Neuronal stem cell (in vitro differentiated cells): ENCODE measurements at regions not wholly inside any gene's neighbourhood (a gene's known extent, or its start where the extent isn't known, plus 50 kb on each side); places are given as distances from the start of the nearest gene placed in this dataset.
A peak's percentile ranks its signal among the peaks of the same experiment; 100 is the strongest.

Experiments used
- DNase-seq: peaks from one replicate; pipeline ENCODE4 v3.0.0-alpha.2; 2013; ENCODE audit warnings: low spot score
- H2AFZ ChIP-seq: one replicate; pipeline ENCODE4 v1.6.1; 2013; ENCODE audit warnings: mild to moderate bottlenecking, low read length, inconsistent platforms
- H2AK5ac ChIP-seq: 2 replicates; pipeline ENCODE4 v1.6.1; 2013; ENCODE audit warnings: low read depth, mild to moderate bottlenecking, inconsistent platforms, low read length, moderate library complexity, mixed read lengths
- H2BK120ac ChIP-seq: 2 replicates; pipeline ENCODE4 v1.6.1; 2013; ENCODE audit warnings: low read depth, mild to moderate bottlenecking, inconsistent platforms, low read length, moderate library complexity, mixed read lengths
- H2BK12ac ChIP-seq: one replicate; pipeline ENCODE4 v1.6.1; 2013; ENCODE audit warnings: low read length, inconsistent platforms
- H2BK15ac ChIP-seq: 2 replicates; pipeline ENCODE4 v1.6.1; 2013; ENCODE audit warnings: mild to moderate bottlenecking, low read length, inconsistent platforms, mixed read lengths
- H2BK5ac ChIP-seq: one replicate; pipeline ENCODE4 v1.6.1; 2013; ENCODE audit warnings: inconsistent platforms, mild to moderate bottlenecking, low read length, moderate library complexity
- H3K14ac ChIP-seq: one replicate; pipeline ENCODE4 v1.6.1; 2013; ENCODE audit warnings: low read length, inconsistent platforms
- H3K18ac ChIP-seq: 2 replicates; pipeline ENCODE4 v1.6.1; 2013; ENCODE audit warnings: low read length, inconsistent platforms
- H3K23ac ChIP-seq: 2 replicates; pipeline ENCODE4 v1.6.1; 2013; ENCODE audit warnings: low read depth, mild to moderate bottlenecking, mixed read lengths, low read length, inconsistent platforms; ENCODE audit not compliant: poor library complexity
- H3K27ac ChIP-seq: replicated peaks from 3 replicates; pipeline ENCODE4 v1.5.1; 2013; ENCODE audit warnings: low read length, inconsistent platforms
- H3K27me3 ChIP-seq, 3 experiments: 2 replicates each; pipeline ENCODE4 v1.6.1; 2013; ENCODE audit warnings: low read length in 3 of 3, mild to moderate bottlenecking in 2 of 3, inconsistent platforms in 1 of 3, low read depth in 1 of 3, mixed read lengths in 1 of 3, moderate library complexity in 1 of 3; ENCODE audit not compliant: control insufficient read depth in 3 of 3, insufficient read depth in 3 of 3
- H3K36me3 ChIP-seq, 2 donors: replicated peaks in 1 of 2; 2 replicates each; pipeline ENCODE4 v1.6.1; 2013; ENCODE audit warnings: low read length in 2 of 2; ENCODE audit not compliant: control insufficient read depth in 2 of 2, insufficient read depth in 2 of 2
- H3K4ac ChIP-seq: 2 replicates; pipeline ENCODE4 v1.6.1; 2013; ENCODE audit warnings: inconsistent platforms, mild to moderate bottlenecking, low read length, moderate library complexity
- H3K4me1 ChIP-seq, 2 donors: 1 replicate in 1 of 2; 2 replicates in 1 of 2; pipeline ENCODE4 v1.6.1; 2013; ENCODE audit warnings: low read length in 2 of 2, low read depth in 1 of 2; ENCODE audit not compliant: control insufficient read depth in 2 of 2, insufficient read depth in 1 of 2
- H3K4me2 ChIP-seq: one replicate; pipeline ENCODE4 v1.6.1; 2013; ENCODE audit warnings: mild to moderate bottlenecking, low read length, inconsistent platforms; ENCODE audit not compliant: insufficient read depth, poor library complexity, severe bottlenecking
- H3K4me3 ChIP-seq, 2 donors: 2 replicates each; pipeline ENCODE4 v1.5.1; 2013; ENCODE audit warnings: low read length in 2 of 2, mild to moderate bottlenecking in 2 of 2, inconsistent platforms in 1 of 2, moderate library complexity in 1 of 2
- H3K79me1 ChIP-seq: one replicate; pipeline ENCODE4 v1.6.1; 2013; ENCODE audit warnings: low read depth, mild to moderate bottlenecking, inconsistent platforms, low read length, moderate library complexity
- H3K9ac ChIP-seq: one replicate; pipeline ENCODE4 v1.6.1; 2013; ENCODE audit warnings: mild to moderate bottlenecking, low read depth, low read length, inconsistent platforms; ENCODE audit not compliant: poor library complexity
- H3K9me3 ChIP-seq, 2 donors: replicated peaks in 1 of 2; 2 replicates each; pipeline versions ENCODE3 to v1.6.1; 2013; ENCODE audit warnings: low read length in 2 of 2, mild to moderate bottlenecking in 2 of 2, inconsistent platforms in 1 of 2, low read depth in 1 of 2, mixed read lengths in 1 of 2, moderate library complexity in 1 of 2; ENCODE audit not compliant: control insufficient read depth in 2 of 2, insufficient read depth in 1 of 2
- H4K8ac ChIP-seq: one replicate; pipeline ENCODE4 v1.6.1; 2013; ENCODE audit warnings: low read depth, mild to moderate bottlenecking, inconsistent platforms, low read length, moderate library complexity
- H4K91ac ChIP-seq: one replicate; pipeline ENCODE4 v1.6.1; 2013; ENCODE audit warnings: low read length, low read depth, mild to moderate bottlenecking, inconsistent platforms; ENCODE audit not compliant: poor library complexity
- WGBS, 2 donors: extraction: QIAGEN DNeasy Blood & Tissue Kit; methylation state at CpG; one replicate each; pipeline ENCODE4 v1.1.7; 2013; ENCODE audit warnings: missing lambda C conversion rate in 2 of 2, mixed read lengths in 1 of 2; ENCODE audit not compliant: insufficient read length in 2 of 2, insufficient replicate concordance in 1 of 2; ENCODE audit errors: extremely low coverage in 2 of 2; 5-methylcytosine and 5-hydroxymethylcytosine counted together

DNA sequence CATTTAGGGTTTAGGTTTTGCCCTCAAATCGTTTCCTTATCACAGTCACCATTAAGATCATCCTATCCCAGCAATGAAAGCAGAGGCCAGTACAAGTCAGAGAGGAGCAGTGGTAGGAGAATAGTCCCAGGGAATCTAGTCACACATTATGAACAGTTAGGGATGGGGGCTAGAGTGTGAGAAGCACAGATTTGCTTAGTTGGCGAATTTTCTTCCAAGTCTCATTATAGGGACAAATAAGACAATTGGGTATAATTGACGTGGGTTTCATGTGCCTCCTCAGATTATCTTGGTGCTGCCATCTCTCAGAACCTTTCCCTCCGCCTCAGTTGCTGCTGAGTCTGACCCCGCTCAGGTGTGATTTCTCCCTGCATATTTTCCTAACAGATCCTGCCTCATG, 407.1 kb downstream of the SQOR start:
- H3K9ac ChIP-seq, result no peak overlapping the region
- H3K4me2 ChIP-seq, result no peak overlapping the region
- H3K79me1 ChIP-seq, result no peaks in the 10 kb centered on the region
- H3K4me3 ChIP-seq, result no peak overlapping the region
- no peaks in the 10 kb centered on the region for H3K27me3 ChIP-seq
- H3K36me3 ChIP-seq, result no peaks in the 10 kb centered on the region
- H3K4me1 ChIP-seq, result no peaks in the 10 kb centered on the region
- H4K8ac ChIP-seq, result no peak overlapping the region
- H3K9me3 ChIP-seq, result no peaks in the 10 kb centered on the region
- no peak overlapping the region for H2AFZ ChIP-seq
- no peak for DNase-seq
- H2BK5ac ChIP-seq, result no peak overlapping the region
- H2BK15ac ChIP-seq, result no peak overlapping the region
- WGBS, 2 donors, result no CpG with 5 or more reads among the region's 5 CpGs
- H2AK5ac ChIP-seq, result no peak overlapping the region
- no peak overlapping the region for H2BK12ac ChIP-seq
- H3K18ac ChIP-seq, result no peak overlapping the region
- no peak overlapping the region for H3K14ac ChIP-seq
- no peak overlapping the region for H3K23ac ChIP-seq
- H3K4ac ChIP-seq, result no peak overlapping the region
- H2BK120ac ChIP-seq, result no peak overlapping the region
- H4K91ac ChIP-seq, result no peak overlapping the region
- H3K27ac ChIP-seq, result no peak overlapping the region

DNA sequence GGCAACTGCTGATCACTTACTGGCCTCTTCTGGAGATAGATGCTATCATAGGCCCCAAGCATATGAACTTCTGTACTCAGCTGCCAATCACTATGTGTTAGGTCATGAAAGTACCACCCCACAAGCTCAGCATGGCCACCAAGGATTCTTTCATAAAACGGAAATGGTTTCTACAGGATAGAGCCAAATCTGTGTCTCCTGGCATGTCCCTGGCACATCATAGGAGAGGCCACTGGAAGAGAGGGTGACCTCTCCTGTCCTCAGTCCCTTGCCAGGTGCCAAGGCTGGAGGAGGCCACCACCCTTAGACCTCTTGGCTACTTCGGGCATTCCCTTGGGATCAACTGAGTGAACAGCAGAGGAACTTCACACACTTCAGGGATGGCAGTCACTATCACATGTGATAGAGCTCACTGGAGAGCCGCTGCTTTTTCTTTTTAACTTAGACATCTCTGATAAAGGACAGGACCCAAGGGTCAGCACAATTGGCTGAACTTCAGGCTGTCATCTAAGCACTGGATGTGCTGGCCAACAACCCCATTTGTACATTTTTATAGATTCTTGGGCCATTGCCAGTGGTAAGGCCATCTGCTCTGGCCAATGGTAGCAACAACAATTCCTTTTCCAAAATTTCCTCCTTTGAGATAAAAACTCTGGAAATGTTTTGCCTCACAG, 425.2 kb downstream of the SQOR start:
- peak overlapping the region in 1 of 2 donors; percentile 5 for H3K4me3 ChIP-seq
- H2BK12ac ChIP-seq, result no peak overlapping the region
- no peak overlapping the region for H3K18ac ChIP-seq
- no peak overlapping the region for H3K9ac ChIP-seq
- H3K27me3 ChIP-seq, result no peaks in the 10 kb centered on the region
- DNase-seq, result no peak
- H2BK15ac ChIP-seq, result no peak overlapping the region
- no peaks in the 10 kb centered on the region for H3K36me3 ChIP-seq
- H3K23ac ChIP-seq, result no peak overlapping the region
- no peak overlapping the region for H2BK5ac ChIP-seq
- H3K4me2 ChIP-seq, result no peak overlapping the region
- no peak overlapping the region for H3K4ac ChIP-seq
- H3K9me3 ChIP-seq, result no peaks in the 10 kb centered on the region
- no peaks in the 10 kb centered on the region for H3K4me1 ChIP-seq
- H2BK120ac ChIP-seq, result no peak overlapping the region
- no peak overlapping the region for H2AK5ac ChIP-seq
- no peak overlapping the region for H2AFZ ChIP-seq
- no peak overlapping the region for H3K14ac ChIP-seq
- H4K8ac ChIP-seq, result no peak overlapping the region
- WGBS, 2 donors, result no CpG with 5 or more reads among the region's 3 CpGs
- H4K91ac ChIP-seq, result no peak overlapping the region
- H3K27ac ChIP-seq, result no peak overlapping the region
- no peaks in the 10 kb centered on the region for H3K79me1 ChIP-seq

DNA sequence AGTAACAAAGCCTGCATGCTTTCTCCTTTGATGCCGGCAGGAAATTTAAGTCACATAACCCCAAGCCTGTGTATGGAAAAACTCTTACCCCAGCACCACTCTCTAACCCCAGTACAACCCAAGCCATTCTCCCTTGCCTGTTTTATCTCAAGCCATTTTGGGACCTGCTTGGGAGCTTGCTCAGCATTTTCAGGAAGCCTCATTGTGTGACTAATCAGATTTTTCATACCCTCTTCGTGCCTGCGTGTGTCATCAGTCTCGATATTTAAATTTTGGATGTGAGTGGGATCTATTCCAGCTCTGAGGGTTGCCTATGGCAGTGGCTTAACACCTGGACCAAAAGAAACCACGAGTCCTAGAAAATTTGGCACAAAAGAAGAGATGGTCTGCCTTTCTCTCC, 426.2 kb downstream of the SQOR start:
- no peak overlapping the region for H2AK5ac ChIP-seq
- H3K36me3 ChIP-seq, result no peaks in the 10 kb centered on the region
- H2BK5ac ChIP-seq, result no peak overlapping the region
- H3K27ac ChIP-seq, result no peak overlapping the region
- H2AFZ ChIP-seq, result no peak overlapping the region
- H3K79me1 ChIP-seq, result no peaks in the 10 kb centered on the region
- H2BK120ac ChIP-seq, result no peak overlapping the region
- no peak overlapping the region for H3K23ac ChIP-seq
- no peak overlapping the region for H3K18ac ChIP-seq
- H2BK12ac ChIP-seq, result no peak overlapping the region
- no peak overlapping the region for H3K9ac ChIP-seq
- no peaks in the 10 kb centered on the region for H3K9me3 ChIP-seq
- no peak overlapping the region for H3K14ac ChIP-seq
- H2BK15ac ChIP-seq, result no peak overlapping the region
- H4K91ac ChIP-seq, result no peak overlapping the region
- WGBS, 2 donors, result no CpG with 5 or more reads among the region's 5 CpGs
- no peak overlapping the region for H4K8ac ChIP-seq
- H3K4ac ChIP-seq, result no peak overlapping the region
- H3K27me3 ChIP-seq, result no peaks in the 10 kb centered on the region
- no peak overlapping the region for H3K4me3 ChIP-seq
- no peak overlapping the region for H3K4me2 ChIP-seq
- DNase-seq, result no peak
- H3K4me1 ChIP-seq, result no peaks in the 10 kb centered on the region

DNA sequence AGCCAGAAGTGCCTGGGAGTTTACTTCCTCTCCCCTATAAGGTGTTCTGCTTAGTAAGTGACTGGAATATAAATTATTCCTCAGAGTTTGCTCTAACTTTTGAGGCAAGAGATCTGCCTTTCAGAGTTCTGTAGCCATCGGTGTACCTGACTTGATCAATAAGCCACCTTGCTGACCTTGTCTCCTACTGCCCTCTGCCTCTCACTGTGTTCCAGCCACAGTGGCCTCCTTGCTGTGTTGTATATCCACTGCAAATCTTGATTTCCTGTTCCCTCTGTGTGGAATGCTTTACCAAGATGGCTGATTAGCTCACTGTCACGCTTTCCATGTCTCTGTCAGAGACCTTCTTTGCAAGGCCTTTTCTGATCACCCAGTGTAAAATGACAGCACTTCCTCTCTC, 442.4 kb downstream of the SQOR start:
- Histone ChIP-seq H3K18ac (no peak overlapping the region), H2BK5ac (no peak overlapping the region), H3K9ac (no peak overlapping the region), H4K8ac (no peak overlapping the region), H3K23ac (no peak overlapping the region), H3K4me1 (peaks cover 0 to 5% of the 10 kb centered on the region in 2 donors), H2AFZ (no peak overlapping the region), H3K36me3 (no peaks in the 10 kb centered on the region), H3K27me3 (no peaks in the 10 kb centered on the region), H3K4me2 (no peak overlapping the region), H2BK120ac (no peak overlapping the region), H3K27ac (no peak overlapping the region), H2BK15ac (no peak overlapping the region), H3K9me3 (no peaks in the 10 kb centered on the region), H3K79me1 (no peaks in the 10 kb centered on the region), H4K91ac (no peak overlapping the region), H3K4ac (no peak overlapping the region), H3K4me3 (no peak overlapping the region), H2BK12ac (no peak overlapping the region), H3K14ac (no peak overlapping the region), H2AK5ac (no peak overlapping the region)
- no peak for DNase-seq
- no CpG with 5 or more reads among the region's 2 CpGs for WGBS, 2 donors
